Suprapubic skin (tissue), 4 donors: ENCODE measurements at regions not wholly inside any gene's neighbourhood (a gene's known extent, or its start where the extent isn't known, plus 50 kb on each side); places are given as distances from the start of the nearest gene placed in this dataset.

Experiments
- CTCF ChIP-seq, 2 donors: fragments of 200-600 bp in 1 of 2; fragments of 450-650 bp in 1 of 2; sonication (generic) in 1 of 2; IDR thresholded peaks; one replicate each; pipeline ENCODE4 v1.5.1; 2016 to 2019; ENCODE audit warnings: antibody characterized with exemption in 2 of 2, mild to moderate bottlenecking in 1 of 2, moderate library complexity in 1 of 2
- EP300 ChIP-seq: sonication (generic); formaldehyde crosslinking; IDR thresholded peaks from one replicate; pipeline ENCODE4 v1.6.1; 2017; ENCODE audit warnings: antibody characterized with exemption
- POLR2A ChIP-seq, 2 donors: fragments of 450-650 bp; IDR thresholded peaks; one replicate each; pipeline ENCODE4 v1.6.1; 2017; ENCODE audit warnings: antibody characterized with exemption in 2 of 2, mild to moderate bottlenecking in 2 of 2, moderate library complexity in 2 of 2
- POLR2AphosphoS5 ChIP-seq, 3 donors: sonication (generic); formaldehyde crosslinking; IDR thresholded peaks; one replicate each; pipeline ENCODE4 v1.6.1; 2017; ENCODE audit warnings: antibody characterized with exemption in 3 of 3

- no peak for TF ChIP-seq CTCF (IDR thresholded peaks at IDR 0.05)
- TF ChIP-seq POLR2AphosphoS5 (IDR thresholded peaks at IDR 0.05): no peak
- no peak for TF ChIP-seq POLR2A (IDR thresholded peaks at IDR 0.05)
- no peak for TF ChIP-seq EP300
Observed at GRCh38 chr21:32137931-32138330, 140.9 kb downstream of the MIS18A start.
